Thyroid gland (tissue), 4 donors: ENCODE measurements at regions not wholly inside any gene's neighbourhood (a gene's known extent, or its start where the extent isn't known, plus 50 kb on each side); places are given as distances from the start of the nearest gene placed in this dataset.

Source experiments
- CTCF ChIP-seq, 6 experiments: fragments of 200-600 bp in 3 of 6; fragments of 450-650 bp in 3 of 6; sonication (generic) in 3 of 6; IDR thresholded peaks; one replicate each; pipeline ENCODE4 v1.5.1; 2016 to 2019; ENCODE audit warnings: antibody characterized with exemption in 6 of 6, mild to moderate bottlenecking in 2 of 6, inconsistent platforms in 1 of 6, moderate library complexity in 1 of 6
- POLR2A ChIP-seq, 2 donors: fragments of 450-650 bp; IDR thresholded peaks; one replicate each; pipeline ENCODE4 v1.6.1; 2017; ENCODE audit warnings: antibody characterized with exemption in 2 of 2, mild to moderate bottlenecking in 2 of 2, moderate library complexity in 1 of 2

- TF ChIP-seq POLR2A (IDR thresholded peaks at IDR 0.05): no peak
- TF ChIP-seq CTCF (IDR thresholded peaks at IDR 0.05): no peak
Measured at GRCh38 chr9:73906671-73907070, 590.5 kb upstream of the RORB start.
